Activated CD4-positive, alpha-beta T cell treated with anti-CD3 and anti-CD28 coated beads for 48 hours (primary cell): ENCODE measurements at regions not wholly inside any gene's neighbourhood (a gene's known extent, or its start where the extent isn't known, plus 50 kb on each side); places are given as distances from the start of the nearest gene placed in this dataset.

ENCODE experiments used
- DNase-seq: peaks from one replicate; pipeline ENCODE4 v3.0.0-alpha.2; 2020

- DNase-seq: no peak
Observed at GRCh38 chr3:7793786-7794185, 707.8 kb upstream of the LMCD1 start.

- no peak for DNase-seq
Observed at GRCh38 chr3:7798276-7798675, 703.3 kb upstream of the LMCD1 start.

- DNase-seq: no peak
Observed at GRCh38 chr3:7800006-7800780, 701.4 kb upstream of the LMCD1 start.

GRCh38 chr3:7812490-7812889, 689.1 kb upstream of the LMCD1 start:
- DNase-seq: no peak

GRCh38 chr3:7813365-7813764, 688.3 kb upstream of the LMCD1 start:
- DNase-seq: no peak

GRCh38 chr3:7817239-7817638, 684.4 kb upstream of the LMCD1 start:
- DNase-seq: no peak

GRCh38 chr3:7820969-7821368, 680.7 kb upstream of the LMCD1 start:
- no peak for DNase-seq

- no peak for DNase-seq
Observed at GRCh38 chr3:7821858-7822257, 679.8 kb upstream of the LMCD1 start.

GRCh38 chr3:7841451-7841850, 660.2 kb upstream of the LMCD1 start:
- no peak for DNase-seq

GRCh38 chr3:7843441-7843840, 658.2 kb upstream of the LMCD1 start:
- no peak for DNase-seq

- no peak for DNase-seq
Observed at GRCh38 chr3:7847021-7847420, 654.6 kb upstream of the LMCD1 start.

GRCh38 chr3:7847521-7847920, 654.1 kb upstream of the LMCD1 start:
- no peak for DNase-seq

GRCh38 chr3:7854266-7854665, 647.4 kb upstream of the LMCD1 start:
- DNase-seq: no peak

GRCh38 chr3:7854721-7855120, 646.9 kb upstream of the LMCD1 start:
- DNase-seq: no peak

- DNase-seq: no peak
Observed at GRCh38 chr3:7865611-7866010, 636.0 kb upstream of the LMCD1 start.

GRCh38 chr3:7867587-7867986, 634.0 kb upstream of the LMCD1 start:
- no peak for DNase-seq

- no peak for DNase-seq
Observed at GRCh38 chr3:7871003-7871560, 630.5 kb upstream of the LMCD1 start.

GRCh38 chr3:7874116-7874515, 627.5 kb upstream of the LMCD1 start:
- DNase-seq: no peak

- DNase-seq: no peak
Observed at GRCh38 chr3:7875925-7876324, 625.7 kb upstream of the LMCD1 start.

GRCh38 chr3:7876741-7877297, 624.8 kb upstream of the LMCD1 start:
- DNase-seq: peak; percentile 44

GRCh38 chr3:7877312-7877711, 624.3 kb upstream of the LMCD1 start:
- DNase-seq: no peak

- no peak for DNase-seq
Observed at GRCh38 chr3:7879572-7879971, 622.1 kb upstream of the LMCD1 start.

- no peak for DNase-seq
Observed at GRCh38 chr3:7881946-7882345, 619.7 kb upstream of the LMCD1 start.

GRCh38 chr3:7897655-7898054, 604.0 kb upstream of the LMCD1 start:
- DNase-seq: no peak

GRCh38 chr3:7913283-7913682, 588.3 kb upstream of the LMCD1 start:
- DNase-seq: no peak
